GM12874 (cell line): ENCODE measurements at regions not wholly inside any gene's neighbourhood (a gene's known extent, or its start where the extent isn't known, plus 50 kb on each side); places are given as distances from the start of the nearest gene placed in this dataset.

Experiments used
- TF ChIP-seq, protein P1 (sequence below): IDR thresholded peaks from 2 replicates; pipeline ENCODE4 v1.5.1; 2011; ENCODE audit warnings: low read depth, mild to moderate bottlenecking, control low read depth, low read length, moderate library complexity; ENCODE audit not compliant: insufficient read depth

DNA sequence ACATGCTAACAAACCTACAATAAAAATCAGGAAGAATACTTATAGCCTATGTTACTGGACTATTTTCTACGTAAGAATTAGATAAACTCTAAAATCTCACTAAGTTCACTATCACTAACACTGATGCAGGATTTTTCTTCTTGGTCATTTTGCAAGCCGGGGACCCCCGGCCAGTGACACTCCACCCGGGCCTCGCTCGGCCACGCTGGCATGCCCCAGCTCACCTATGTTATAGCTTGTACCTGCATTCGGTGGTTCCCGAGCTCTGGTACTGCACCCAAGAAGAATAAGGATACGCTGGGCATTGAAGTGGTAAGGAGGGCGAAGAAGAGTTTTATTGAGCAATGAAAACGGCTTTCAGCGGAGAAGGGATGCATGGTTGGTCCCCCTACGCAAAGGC, 245.3 kb upstream of the NBEA start:
- TF ChIP-seq, protein P1, sequence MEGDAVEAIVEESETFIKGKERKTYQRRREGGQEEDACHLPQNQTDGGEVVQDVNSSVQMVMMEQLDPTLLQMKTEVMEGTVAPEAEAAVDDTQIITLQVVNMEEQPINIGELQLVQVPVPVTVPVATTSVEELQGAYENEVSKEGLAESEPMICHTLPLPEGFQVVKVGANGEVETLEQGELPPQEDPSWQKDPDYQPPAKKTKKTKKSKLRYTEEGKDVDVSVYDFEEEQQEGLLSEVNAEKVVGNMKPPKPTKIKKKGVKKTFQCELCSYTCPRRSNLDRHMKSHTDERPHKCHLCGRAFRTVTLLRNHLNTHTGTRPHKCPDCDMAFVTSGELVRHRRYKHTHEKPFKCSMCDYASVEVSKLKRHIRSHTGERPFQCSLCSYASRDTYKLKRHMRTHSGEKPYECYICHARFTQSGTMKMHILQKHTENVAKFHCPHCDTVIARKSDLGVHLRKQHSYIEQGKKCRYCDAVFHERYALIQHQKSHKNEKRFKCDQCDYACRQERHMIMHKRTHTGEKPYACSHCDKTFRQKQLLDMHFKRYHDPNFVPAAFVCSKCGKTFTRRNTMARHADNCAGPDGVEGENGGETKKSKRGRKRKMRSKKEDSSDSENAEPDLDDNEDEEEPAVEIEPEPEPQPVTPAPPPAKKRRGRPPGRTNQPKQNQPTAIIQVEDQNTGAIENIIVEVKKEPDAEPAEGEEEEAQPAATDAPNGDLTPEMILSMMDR = no peak

GRCh38 chr13:34698945-34699344, 243.1 kb upstream of the NBEA start:
- TF ChIP-seq, protein P1 = no peak

DNA sequence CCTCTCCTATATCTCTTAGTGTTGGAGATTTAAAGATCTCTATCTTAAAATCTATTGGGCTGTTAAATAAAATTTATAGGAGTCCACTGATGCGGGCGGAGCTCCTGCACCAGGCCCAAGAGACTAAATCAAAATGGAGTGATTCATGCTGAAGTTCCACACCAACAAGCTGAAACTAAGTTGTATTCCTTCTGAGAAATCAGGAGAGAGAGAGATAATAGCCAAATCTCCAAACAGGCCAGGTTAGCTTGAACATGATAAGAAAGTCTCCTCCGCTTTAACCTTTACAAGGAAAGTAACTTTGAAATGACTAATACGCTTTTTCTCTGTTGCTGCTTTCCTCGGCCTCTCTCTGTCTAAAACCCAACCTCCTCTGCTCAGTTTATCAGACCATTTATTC, 241.9 kb upstream of the NBEA start:
- TF ChIP-seq, protein P1 = no peak

DNA sequence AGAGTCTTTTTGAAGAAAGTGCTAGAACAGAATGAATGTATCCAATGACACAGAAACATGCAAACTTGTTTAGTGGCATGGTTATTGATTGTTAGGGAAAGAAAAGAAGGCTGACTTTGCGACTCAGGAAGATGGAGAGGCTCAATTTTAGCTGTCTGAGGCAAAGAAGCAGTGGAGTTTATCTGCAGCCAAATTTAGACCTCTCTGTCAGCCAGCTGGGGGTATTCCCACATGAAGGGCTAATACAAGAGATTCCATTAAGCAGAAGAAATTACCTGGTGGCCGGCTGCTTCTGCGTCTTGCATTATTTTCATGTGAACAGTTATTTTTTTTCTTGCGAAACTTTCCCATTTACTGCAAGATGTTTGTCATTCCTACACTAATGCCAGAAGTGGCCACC, 240.2 kb upstream of the NBEA start:
- TF ChIP-seq, protein P1 = no peak

- TF ChIP-seq, protein P1 = no peak
These were observed 233.3 kb upstream of the NBEA start for GRCh38 chr13:34708566-34709313.

GRCh38 chr13:34719060-34719875, 222.8 kb upstream of the NBEA start:
- TF ChIP-seq, protein P1 = no peak

DNA sequence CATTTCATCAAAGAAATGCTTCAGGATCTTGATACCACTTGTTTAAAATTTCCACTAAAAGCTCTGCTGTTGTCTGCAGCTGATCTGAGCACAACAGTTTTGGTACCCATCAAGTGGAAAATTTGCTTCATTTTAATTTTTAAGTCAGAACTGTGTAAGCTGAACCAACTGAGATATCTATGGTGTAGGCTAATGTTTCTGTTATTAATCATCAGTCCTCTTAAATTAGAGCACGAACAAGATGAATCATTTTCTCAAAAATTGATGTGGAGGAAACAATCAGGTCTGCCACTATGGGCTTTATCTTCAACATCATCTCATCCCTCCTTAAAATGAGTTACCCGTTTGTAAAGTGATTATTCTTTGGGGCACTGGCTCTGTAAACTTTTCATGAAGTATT, 221.5 kb upstream of the NBEA start:
- TF ChIP-seq, protein P1 = no peak
